A549 (cell line): ENCODE measurements at regions not wholly inside any gene's neighbourhood (a gene's known extent, or its start where the extent isn't known, plus 50 kb on each side); places are given as distances from the start of the nearest gene placed in this dataset.

ENCODE experiments used
- ATAC-seq, 2 experiments: fragments of 200-7000 bp in 1 of 2; fragments of >200 bp in 1 of 2; cut with Nextera tagmentation in 1 of 2; cut with Tn5 transposase in 1 of 2; 3 replicates each; pipeline versions ENCODE4 v1.8.0 to v1.9.1; 2018 to 2020; ENCODE audit warnings: mild to moderate bottlenecking in 1 of 2, moderate library complexity in 1 of 2
- CTCF ChIA-PET: fragments of 300-600 bp; sonication (Branson Sonifier 250); formaldehyde crosslinking; extraction: SDS; loops from one replicate; lab custom pipeline; 2021; ENCODE audit warnings: antibody characterized with exemption, inconsistent platforms; lab: Yijun Ruan, JAX
- POLR2A ChIA-PET: fragments of 350-600 bp; formaldehyde crosslinking; extraction: SDS; loops from one replicate; lab custom pipeline; 2021; ENCODE audit warnings: antibody characterized with exemption, inconsistent platforms; lab: Yijun Ruan, JAX
- DNase-seq, 2 experiments: peaks; one replicate each; pipeline versions ENCODE4 v3.0.0 to v3.0.0-alpha.2; 2011 to 2016; ENCODE audit warnings: low read depth in 1 of 2, low spot score in 1 of 2
- FAIRE-seq: peaks from 2 replicates; lab custom pipeline; 2011; peaks lifted over from hg19 to GRCh38; lab: Jason Lieb, UNC
- H3K27ac ChIP-seq, 2 experiments: fragments of >200 bp; sonication (Bioruptor Twin); formaldehyde crosslinking; 3 replicates each; pipeline ENCODE4 v1.5.1; 2016 to 2017
- H3K4me1 ChIP-seq: fragments of >200 bp; sonication (Bioruptor Twin); formaldehyde crosslinking; 3 replicates; pipeline ENCODE4 v1.6.1; 2016
- H3K4me2 ChIP-seq: fragments of >200 bp; sonication (Bioruptor Twin); formaldehyde crosslinking; 3 replicates; pipeline ENCODE4 v1.6.1; 2016
- H3K4me3 ChIP-seq: fragments of >200 bp; sonication (Bioruptor Twin); formaldehyde crosslinking; 3 replicates; pipeline ENCODE4 v1.5.1; 2016
- H3K9me3 ChIP-seq: fragments of >200 bp; sonication (Bioruptor Twin); formaldehyde crosslinking; 3 replicates; pipeline ENCODE4 v1.6.1; 2016
- BHLHE40 ChIP-seq: IDR thresholded peaks from 2 replicates; pipeline ENCODE4 v1.6.1; 2012; ENCODE audit warnings: low read depth, low read length, inconsistent platforms
- CBX2 ChIP-seq: fragments of 200-600 bp; sonication (generic); IDR thresholded peaks from 2 replicates; pipeline ENCODE4 v1.6.1; 2016; ENCODE audit warnings: low read depth, mild to moderate bottlenecking, borderline replicate concordance
- CBX8 ChIP-seq: fragments of 200-600 bp; sonication (generic); IDR thresholded peaks from 2 replicates; pipeline ENCODE4 v1.6.1; 2016
- CHD2 ChIP-seq: fragments of 150-350 bp; IDR thresholded peaks from 2 replicates; pipeline ENCODE4 v1.6.1; 2014; ENCODE audit warnings: low read length; ENCODE audit not compliant: partially characterized antibody
- ELK1 ChIP-seq: fragments of 150-350 bp; IDR thresholded peaks from 2 replicates; pipeline ENCODE4 v1.6.1; 2014; ENCODE audit warnings: low read depth, mild to moderate bottlenecking, low read length
- FOSL2 ChIP-seq, 2 experiments: fragments of 450-650 bp in 1 of 2; fragments of >200 bp in 1 of 2; sonication (Bioruptor Twin) in 1 of 2; formaldehyde crosslinking; IDR thresholded peaks; 2 replicates each; pipeline versions ENCODE4 v1.5.0 to v1.6.1; 2016 to 2020; ENCODE audit warnings: mild to moderate bottlenecking in 1 of 2, moderate library complexity in 1 of 2
- FOXS1 ChIP-seq: fragments of 250-450 bp; sonication (Bioruptor Pico); IDR thresholded peaks from 2 replicates; pipeline ENCODE4 v1.5.0; 2020; ENCODE audit warnings: mild to moderate bottlenecking, moderate library complexity
- HDAC2 ChIP-seq: fragments of 200-600 bp; sonication (generic); IDR thresholded peaks from 2 replicates; pipeline ENCODE4 v1.6.1; 2016
- HES2 ChIP-seq: fragments of >200 bp; sonication (Bioruptor Twin); formaldehyde crosslinking; IDR thresholded peaks from 2 replicates; pipeline ENCODE4 v1.6.1; 2016
- HEYL ChIP-seq: fragments of 250-450 bp; sonication (Bioruptor Pico); IDR thresholded peaks from 2 replicates; pipeline ENCODE4 v1.8.0; 2021; ENCODE audit warnings: mild to moderate bottlenecking, moderate library complexity
- HOXA7 ChIP-seq: fragments of 250-450 bp; sonication (Bioruptor Pico); IDR thresholded peaks from 2 replicates; pipeline ENCODE4 v1.5.0; 2020; ENCODE audit warnings: mild to moderate bottlenecking, moderate library complexity
- KDM1A ChIP-seq: fragments of 200-600 bp; sonication (generic); IDR thresholded peaks from 2 replicates; pipeline ENCODE4 v1.6.1; 2016; ENCODE audit warnings: low read depth, mild to moderate bottlenecking
- KDM5A ChIP-seq: fragments of 200-600 bp; sonication (generic); IDR thresholded peaks from 2 replicates; pipeline ENCODE4 v1.6.1; 2016; ENCODE audit warnings: antibody characterized with exemption, mild to moderate bottlenecking
- MAFK ChIP-seq: fragments of 450-650 bp; IDR thresholded peaks from 2 replicates; pipeline ENCODE4 v1.6.1; 2014; ENCODE audit not compliant: partially characterized antibody
- MYC ChIP-seq: IDR thresholded peaks from 2 replicates; pipeline ENCODE4 v1.6.1; 2012; ENCODE audit warnings: mild to moderate bottlenecking, inconsistent platforms, low read length, improper control_type of control experiment, borderline replicate concordance
- NPAS2 ChIP-seq: fragments of 250-450 bp; sonication (Bioruptor Pico); IDR thresholded peaks from 2 replicates; pipeline ENCODE4 v1.8.0; 2022; ENCODE audit warnings: mild to moderate bottlenecking, moderate library complexity, borderline replicate concordance
- NR3C1 ChIP-seq: fragments of >200 bp; sonication (Bioruptor Twin); formaldehyde crosslinking; IDR thresholded peaks from 3 replicates; pipeline ENCODE4 v1.6.1; 2017
- POLR2A ChIP-seq: IDR thresholded peaks from 2 replicates; pipeline ENCODE4 v1.6.1; 2012; ENCODE audit warnings: mild to moderate bottlenecking, low read length
- RFX5 ChIP-seq: fragments of 450-650 bp; IDR thresholded peaks from 2 replicates; pipeline ENCODE4 v1.7.1; 2014; ENCODE audit warnings: antibody characterized with exemption, mild to moderate bottlenecking, moderate library complexity
- TFCP2L1 ChIP-seq: fragments of 250-450 bp; sonication (Bioruptor Pico); IDR thresholded peaks from 2 replicates; pipeline ENCODE4 v1.5.0; 2021; ENCODE audit warnings: mild to moderate bottlenecking
- ZFP36 ChIP-seq: fragments of 450-650 bp; IDR thresholded peaks from 2 replicates; pipeline ENCODE4 v1.6.1; 2014; ENCODE audit warnings: borderline replicate concordance; ENCODE audit not compliant: partially characterized antibody
- ZSCAN20 ChIP-seq: fragments of 250-450 bp; sonication (Bioruptor Pico); IDR thresholded peaks from 2 replicates; pipeline ENCODE4 v1.8.0; 2022; ENCODE audit warnings: mild to moderate bottlenecking, moderate library complexity
- WGBS: methylation state at CpG from one replicate; pipeline ENCODE4 v1.1.6; 2017; ENCODE audit errors: missing lambda C conversion rate; 5-methylcytosine and 5-hydroxymethylcytosine counted together

- H3K9me3 ChIP-seq = no peaks in the 10 kb centered on the region
- DNase-seq = no peak
- H3K4me1 ChIP-seq = no peaks in the 10 kb centered on the region
- WGBS = 68% methylated on average over 2 of the region's 2 CpGs
- POLR2A ChIA-PET = no interaction called here
- H3K4me2 ChIP-seq = no peak overlapping the region
- FAIRE-seq = no peak
- CTCF ChIA-PET = no interaction called here
- no peak overlapping the region for H3K4me3 ChIP-seq
- H3K27ac ChIP-seq = no peak overlapping the region
- no peak for ATAC-seq
- TF ChIP-seq NR3C1 (no peak), MYC (no peak), HOXA7 (CRISPR knock-in tag) (no peak), BHLHE40 (no peak), ELK1 (no peak), ZFP36 (no peak), RFX5 (no peak), HDAC2 (no peak), FOXS1 (CRISPR knock-in tag) (no peak), MAFK (no peak)
Observed at GRCh38 chr6:11835065-11835464, 56.5 kb upstream of the ADTRP start.

GRCh38 chr6:11833626-11834592, 55.3 kb upstream of the ADTRP start:
- CTCF ChIA-PET = no interaction called here
- FAIRE-seq (no peak), DNase-seq (no peak), ATAC-seq (no peak)
- TF ChIP-seq KDM5A (no peak), CBX2 (no peak), FOSL2 (IDR thresholded peaks at IDR 0.05) (no peak), FOSL2 (CRISPR knock-in tag; IDR thresholded peaks at IDR 0.05) (no peak), NR3C1 (no peak)
- Histone ChIP-seq H3K4me3 (no peak overlapping the region), H3K27ac (no peak overlapping the region), H3K4me2 (no peak overlapping the region), H3K4me1 (no peaks in the 10 kb centered on the region), H3K9me3 (no peaks in the 10 kb centered on the region)
- 74% methylated on average over 11 of the region's 11 CpGs for WGBS
- POLR2A ChIA-PET = no interaction called here

GRCh38 chr6:11831653-11832052, 53.0 kb upstream of the ADTRP start:
- no peak for ATAC-seq
- DNase-seq = no peak
- FAIRE-seq = no peak
- H3K4me2 ChIP-seq = no peak overlapping the region
- H3K9me3 ChIP-seq = no peaks in the 10 kb centered on the region
- TF ChIP-seq TFCP2L1 (CRISPR knock-in tag) (no peak), HES2 (no peak), KDM5A (no peak), RFX5 (no peak), POLR2A (no peak), NPAS2 (CRISPR knock-in tag) (no peak), HEYL (CRISPR knock-in tag) (no peak), ZFP36 (no peak), ZSCAN20 (CRISPR knock-in tag) (no peak), HOXA7 (CRISPR knock-in tag) (no peak), KDM1A (no peak), CHD2 (no peak), CBX8 (no peak), ELK1 (no peak)
- no peaks in the 10 kb centered on the region for H3K4me1 ChIP-seq
- POLR2A ChIA-PET = no interaction called here
- H3K4me3 ChIP-seq = no peak overlapping the region
- WGBS = 94% methylated on average over 16 of the region's 17 CpGs
- H3K27ac ChIP-seq = no peak overlapping the region
- CTCF ChIA-PET = no interaction called here
